ENCODE measurements at regions not wholly inside any gene's neighbourhood (a gene's known extent, or its start where the extent isn't known, plus 50 kb on each side); places are given as distances from the start of the nearest gene placed in this dataset.
A peak's percentile ranks its signal among the peaks of the same experiment; 100 is the strongest.

DNA sequence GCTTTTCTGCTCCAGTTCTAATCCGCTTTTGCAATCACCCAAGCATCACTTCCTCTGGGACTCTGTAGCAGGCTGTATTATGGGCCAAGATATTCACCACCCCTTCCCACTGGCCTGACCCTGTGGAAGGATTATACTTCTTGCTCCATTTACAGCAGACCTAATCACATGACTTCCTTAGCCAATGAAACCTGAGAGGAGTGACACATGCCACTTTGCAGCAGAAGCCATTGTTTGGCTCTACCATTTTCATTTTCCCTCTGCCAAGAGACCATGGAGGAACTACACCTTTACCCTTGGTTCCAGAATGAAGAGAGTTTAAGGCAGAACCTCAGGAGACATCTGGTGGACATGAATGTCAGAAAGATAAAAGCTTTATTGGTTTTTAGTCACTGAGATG is 134.9 kb upstream of the HSD17B12 start:
- intact Hi-C loops (cut with DNase I) = no loop called here
- ATAC-seq (no peak), DNase-seq (no peak)
- H3K27me3 ChIP-seq = peaks cover 8 to 45% of the 10 kb centered on the region in 2 donors
- no peaks in the 10 kb centered on the region for H3K9me3 ChIP-seq
- H3K36me3 ChIP-seq = no peaks in the 10 kb centered on the region
- peaks cover 0 to 8% of the 10 kb centered on the region in 2 donors for H3K4me1 ChIP-seq
- no peak overlapping the region for H3K27ac ChIP-seq
- no peak overlapping the region for H3K4me3 ChIP-seq
- TF ChIP-seq, protein P1, sequence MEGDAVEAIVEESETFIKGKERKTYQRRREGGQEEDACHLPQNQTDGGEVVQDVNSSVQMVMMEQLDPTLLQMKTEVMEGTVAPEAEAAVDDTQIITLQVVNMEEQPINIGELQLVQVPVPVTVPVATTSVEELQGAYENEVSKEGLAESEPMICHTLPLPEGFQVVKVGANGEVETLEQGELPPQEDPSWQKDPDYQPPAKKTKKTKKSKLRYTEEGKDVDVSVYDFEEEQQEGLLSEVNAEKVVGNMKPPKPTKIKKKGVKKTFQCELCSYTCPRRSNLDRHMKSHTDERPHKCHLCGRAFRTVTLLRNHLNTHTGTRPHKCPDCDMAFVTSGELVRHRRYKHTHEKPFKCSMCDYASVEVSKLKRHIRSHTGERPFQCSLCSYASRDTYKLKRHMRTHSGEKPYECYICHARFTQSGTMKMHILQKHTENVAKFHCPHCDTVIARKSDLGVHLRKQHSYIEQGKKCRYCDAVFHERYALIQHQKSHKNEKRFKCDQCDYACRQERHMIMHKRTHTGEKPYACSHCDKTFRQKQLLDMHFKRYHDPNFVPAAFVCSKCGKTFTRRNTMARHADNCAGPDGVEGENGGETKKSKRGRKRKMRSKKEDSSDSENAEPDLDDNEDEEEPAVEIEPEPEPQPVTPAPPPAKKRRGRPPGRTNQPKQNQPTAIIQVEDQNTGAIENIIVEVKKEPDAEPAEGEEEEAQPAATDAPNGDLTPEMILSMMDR (IDR thresholded peaks at IDR 0.05) = no peak

DNA sequence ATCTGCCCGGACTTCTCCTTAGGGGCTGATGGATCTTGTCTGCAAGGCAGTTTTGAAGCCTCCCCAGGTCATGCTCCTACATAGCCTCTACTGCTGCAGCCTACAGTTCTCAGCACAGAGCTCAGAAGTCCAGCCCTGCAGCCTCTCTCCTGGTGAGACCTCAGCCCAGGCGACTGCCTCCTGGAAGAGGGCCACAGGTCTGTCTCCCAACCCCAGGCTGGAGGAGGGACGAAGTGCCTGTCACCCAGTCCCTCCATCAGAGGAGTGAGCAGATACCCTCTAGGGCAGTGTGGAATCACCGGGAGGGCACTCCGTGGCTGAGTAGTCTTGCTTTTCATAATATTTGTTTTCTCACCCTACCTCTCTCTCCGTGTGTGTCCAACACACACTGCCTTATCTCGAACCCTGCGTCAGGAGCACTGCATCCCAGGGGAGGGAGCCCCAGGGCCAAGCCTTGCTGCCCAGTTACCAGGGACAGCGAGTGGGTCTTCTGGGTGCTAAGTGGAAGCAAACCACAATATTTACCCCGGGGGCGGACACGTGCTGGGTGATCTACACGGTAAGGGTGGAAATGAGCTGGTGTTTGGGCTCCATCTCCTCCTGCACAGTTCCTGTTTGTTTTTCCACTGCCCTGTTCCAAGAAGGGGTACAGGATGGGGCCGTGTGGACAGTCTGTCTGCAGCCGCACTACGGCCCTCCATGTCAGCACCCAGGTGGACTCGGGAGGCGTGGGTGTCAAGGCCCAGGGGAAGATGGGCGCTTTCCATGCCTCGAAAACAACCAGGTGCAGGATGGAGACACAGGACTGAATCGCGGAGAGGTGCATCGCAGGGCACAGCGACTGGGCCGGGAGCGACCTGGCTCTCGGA is 133.7 kb upstream of the HSD17B12 start:
- Histone ChIP-seq H3K9me3 (no peaks in the 10 kb centered on the region), H3K36me3 (no peaks in the 10 kb centered on the region), H3K4me1 (peaks cover 0 to 8% of the 10 kb centered on the region in 2 donors), H3K27ac (no peak overlapping the region), H3K27me3 (peaks cover 8 to 47% of the 10 kb centered on the region in 2 donors), H3K4me3 (no peak overlapping the region)
- DNase-seq (no peak), ATAC-seq (peak; percentile 40)
- intact Hi-C loops (cut with DNase I) = no loop called here
- TF ChIP-seq, protein P1 (IDR thresholded peaks at IDR 0.05) = no peak

DNA sequence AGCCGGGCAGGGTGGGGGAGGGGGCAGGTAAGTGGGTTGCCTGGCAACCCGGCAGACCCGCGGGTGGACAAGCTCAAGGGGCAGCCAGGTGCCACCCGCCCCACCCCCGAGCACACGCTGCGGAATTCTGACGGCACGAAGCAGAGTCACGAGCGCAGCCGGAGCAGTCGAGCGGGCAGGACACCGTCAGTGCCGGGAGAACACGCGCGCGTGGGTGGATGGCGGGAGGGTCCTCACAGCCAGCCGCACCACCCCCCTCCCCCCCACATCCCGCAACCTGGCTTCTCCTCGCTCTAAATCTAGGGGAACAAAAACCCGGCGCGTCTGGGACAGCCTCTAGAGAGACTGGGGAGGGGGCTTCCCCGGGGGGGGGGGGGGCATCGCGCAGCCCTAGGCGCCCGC is 133.1 kb upstream of the HSD17B12 start:
- DNase-seq (peak in 1 of 4 donors; percentile 32), ATAC-seq (peak; percentile 53)
- peaks cover 0 to 8% of the 10 kb centered on the region in 2 donors for H3K4me1 ChIP-seq
- no peaks in the 10 kb centered on the region for H3K36me3 ChIP-seq
- H3K9me3 ChIP-seq = no peaks in the 10 kb centered on the region
- intact Hi-C loops (cut with DNase I) = no loop called here
- no peak overlapping the region for H3K27ac ChIP-seq
- peaks cover 8 to 54% of the 10 kb centered on the region in 2 donors for H3K27me3 ChIP-seq
- no peak overlapping the region for H3K4me3 ChIP-seq
- TF ChIP-seq, protein P1 (IDR thresholded peaks at IDR 0.05) = no peak

DNA sequence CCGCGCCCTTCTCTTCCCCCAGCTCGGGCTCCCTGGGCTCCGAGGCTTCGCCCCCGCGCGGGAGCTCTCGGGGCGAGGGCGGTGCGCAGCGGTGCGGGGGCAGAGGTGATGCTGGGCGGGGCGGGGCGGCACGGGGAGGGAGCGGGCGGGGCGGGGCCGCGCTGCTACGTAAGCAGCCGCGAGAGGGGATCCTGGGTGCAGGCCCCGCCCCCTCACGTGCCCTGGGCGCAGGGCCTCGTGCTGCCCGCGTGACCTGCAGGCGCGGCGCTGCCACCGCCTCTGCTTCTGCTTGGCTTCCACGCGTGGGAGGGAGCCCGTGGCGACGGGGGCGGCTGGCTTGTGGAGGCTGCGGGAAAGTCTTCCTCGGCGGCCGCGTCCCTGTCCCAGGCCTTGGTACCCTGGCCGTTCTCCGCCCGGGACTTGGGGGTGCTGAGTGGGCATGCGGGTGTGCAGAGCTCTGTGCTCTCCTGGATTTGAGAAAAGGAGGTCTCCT is 132.6 kb upstream of the HSD17B12 start:
- TF ChIP-seq, protein P1 (IDR thresholded peaks at IDR 0.05) = no peak
- no peak for DNase-seq
- intact Hi-C loops (cut with DNase I) = no loop called here

DNA sequence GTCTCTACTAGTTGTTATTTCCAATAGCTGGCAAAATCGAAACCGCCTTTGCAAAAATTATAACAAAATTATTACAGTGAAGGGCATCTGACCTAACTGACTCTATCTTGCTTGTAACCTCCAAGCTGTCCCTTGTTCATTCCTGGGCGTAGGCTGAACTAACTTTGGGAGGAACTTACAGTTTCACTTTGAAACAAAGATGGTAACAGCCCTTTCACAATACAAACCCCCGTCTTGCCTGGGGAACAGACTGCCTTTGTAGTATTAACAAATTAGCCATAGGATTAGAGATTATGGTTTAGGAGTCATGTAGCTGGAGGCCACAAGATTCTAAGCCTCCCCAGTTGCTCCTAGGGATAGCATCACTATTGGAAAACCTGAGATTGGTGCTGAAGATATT is 131.6 kb upstream of the HSD17B12 start:
- no peak for ATAC-seq
- intact Hi-C loops (cut with DNase I) = no loop called here
- DNase-seq = no peak
- Histone ChIP-seq H3K4me1 (peaks cover 0 to 8% of the 10 kb centered on the region in 2 donors), H3K27ac (no peak overlapping the region), H3K4me3 (no peak overlapping the region), H3K36me3 (no peaks in the 10 kb centered on the region), H3K27me3 (peaks cover 8 to 66% of the 10 kb centered on the region in 2 donors), H3K9me3 (no peaks in the 10 kb centered on the region)
- TF ChIP-seq, protein P1 (IDR thresholded peaks at IDR 0.05) = no peak

More for the DNA sequence above, 132.6 kb upstream of the HSD17B12 start:
- peak; percentile 78 for ATAC-seq
- Histone ChIP-seq H3K27me3 (peaks cover 8 to 59% of the 10 kb centered on the region in 2 donors), H3K9me3 (no peaks in the 10 kb centered on the region), H3K4me1 (peaks cover 0 to 8% of the 10 kb centered on the region in 2 donors), H3K36me3 (no peaks in the 10 kb centered on the region), H3K4me3 (no peak overlapping the region), H3K27ac (no peak overlapping the region)

Measured in left lung (tissue), 4 donors.